Neuronal stem cell (in vitro differentiated cells): ENCODE measurements at regions not wholly inside any gene's neighbourhood (a gene's known extent, or its start where the extent isn't known, plus 50 kb on each side); places are given as distances from the start of the nearest gene placed in this dataset.

Experiments used
- DNase-seq: peaks from one replicate; pipeline ENCODE4 v3.0.0-alpha.2; 2013; ENCODE audit warnings: low spot score
- H2AFZ ChIP-seq: one replicate; pipeline ENCODE4 v1.6.1; 2013; ENCODE audit warnings: mild to moderate bottlenecking, low read length, inconsistent platforms
- H2AK5ac ChIP-seq: 2 replicates; pipeline ENCODE4 v1.6.1; 2013; ENCODE audit warnings: low read depth, mild to moderate bottlenecking, inconsistent platforms, low read length, moderate library complexity, mixed read lengths
- H2BK120ac ChIP-seq: 2 replicates; pipeline ENCODE4 v1.6.1; 2013; ENCODE audit warnings: low read depth, mild to moderate bottlenecking, inconsistent platforms, low read length, moderate library complexity, mixed read lengths
- H2BK12ac ChIP-seq: one replicate; pipeline ENCODE4 v1.6.1; 2013; ENCODE audit warnings: low read length, inconsistent platforms
- H2BK15ac ChIP-seq: 2 replicates; pipeline ENCODE4 v1.6.1; 2013; ENCODE audit warnings: mild to moderate bottlenecking, low read length, inconsistent platforms, mixed read lengths
- H2BK5ac ChIP-seq: one replicate; pipeline ENCODE4 v1.6.1; 2013; ENCODE audit warnings: inconsistent platforms, mild to moderate bottlenecking, low read length, moderate library complexity
- H3K14ac ChIP-seq: one replicate; pipeline ENCODE4 v1.6.1; 2013; ENCODE audit warnings: low read length, inconsistent platforms
- H3K18ac ChIP-seq: 2 replicates; pipeline ENCODE4 v1.6.1; 2013; ENCODE audit warnings: low read length, inconsistent platforms
- H3K23ac ChIP-seq: 2 replicates; pipeline ENCODE4 v1.6.1; 2013; ENCODE audit warnings: low read depth, mild to moderate bottlenecking, mixed read lengths, low read length, inconsistent platforms; ENCODE audit not compliant: poor library complexity
- H3K27ac ChIP-seq: replicated peaks from 3 replicates; pipeline ENCODE4 v1.5.1; 2013; ENCODE audit warnings: low read length, inconsistent platforms
- H3K27me3 ChIP-seq, 3 experiments: 2 replicates each; pipeline ENCODE4 v1.6.1; 2013; ENCODE audit warnings: low read length in 3 of 3, mild to moderate bottlenecking in 2 of 3, inconsistent platforms in 1 of 3, low read depth in 1 of 3, mixed read lengths in 1 of 3, moderate library complexity in 1 of 3; ENCODE audit not compliant: control insufficient read depth in 3 of 3, insufficient read depth in 3 of 3
- H3K36me3 ChIP-seq, 2 donors: replicated peaks in 1 of 2; 2 replicates each; pipeline ENCODE4 v1.6.1; 2013; ENCODE audit warnings: low read length in 2 of 2; ENCODE audit not compliant: control insufficient read depth in 2 of 2, insufficient read depth in 2 of 2
- H3K4ac ChIP-seq: 2 replicates; pipeline ENCODE4 v1.6.1; 2013; ENCODE audit warnings: inconsistent platforms, mild to moderate bottlenecking, low read length, moderate library complexity
- H3K4me1 ChIP-seq, 2 donors: 1 replicate in 1 of 2; 2 replicates in 1 of 2; pipeline ENCODE4 v1.6.1; 2013; ENCODE audit warnings: low read length in 2 of 2, low read depth in 1 of 2; ENCODE audit not compliant: control insufficient read depth in 2 of 2, insufficient read depth in 1 of 2
- H3K4me2 ChIP-seq: one replicate; pipeline ENCODE4 v1.6.1; 2013; ENCODE audit warnings: mild to moderate bottlenecking, low read length, inconsistent platforms; ENCODE audit not compliant: insufficient read depth, poor library complexity, severe bottlenecking
- H3K4me3 ChIP-seq, 2 donors: 2 replicates each; pipeline ENCODE4 v1.5.1; 2013; ENCODE audit warnings: low read length in 2 of 2, mild to moderate bottlenecking in 2 of 2, inconsistent platforms in 1 of 2, moderate library complexity in 1 of 2
- H3K79me1 ChIP-seq: one replicate; pipeline ENCODE4 v1.6.1; 2013; ENCODE audit warnings: low read depth, mild to moderate bottlenecking, inconsistent platforms, low read length, moderate library complexity
- H3K9ac ChIP-seq: one replicate; pipeline ENCODE4 v1.6.1; 2013; ENCODE audit warnings: mild to moderate bottlenecking, low read depth, low read length, inconsistent platforms; ENCODE audit not compliant: poor library complexity
- H3K9me3 ChIP-seq, 2 donors: replicated peaks in 1 of 2; 2 replicates each; pipeline versions ENCODE3 to v1.6.1; 2013; ENCODE audit warnings: low read length in 2 of 2, mild to moderate bottlenecking in 2 of 2, inconsistent platforms in 1 of 2, low read depth in 1 of 2, mixed read lengths in 1 of 2, moderate library complexity in 1 of 2; ENCODE audit not compliant: control insufficient read depth in 2 of 2, insufficient read depth in 1 of 2
- H4K8ac ChIP-seq: one replicate; pipeline ENCODE4 v1.6.1; 2013; ENCODE audit warnings: low read depth, mild to moderate bottlenecking, inconsistent platforms, low read length, moderate library complexity
- H4K91ac ChIP-seq: one replicate; pipeline ENCODE4 v1.6.1; 2013; ENCODE audit warnings: low read length, low read depth, mild to moderate bottlenecking, inconsistent platforms; ENCODE audit not compliant: poor library complexity
- WGBS, 2 donors: extraction: QIAGEN DNeasy Blood & Tissue Kit; methylation state at CpG; one replicate each; pipeline ENCODE4 v1.1.7; 2013; ENCODE audit warnings: missing lambda C conversion rate in 2 of 2, mixed read lengths in 1 of 2; ENCODE audit not compliant: insufficient read length in 2 of 2, insufficient replicate concordance in 1 of 2; ENCODE audit errors: extremely low coverage in 2 of 2; 5-methylcytosine and 5-hydroxymethylcytosine counted together

DNA sequence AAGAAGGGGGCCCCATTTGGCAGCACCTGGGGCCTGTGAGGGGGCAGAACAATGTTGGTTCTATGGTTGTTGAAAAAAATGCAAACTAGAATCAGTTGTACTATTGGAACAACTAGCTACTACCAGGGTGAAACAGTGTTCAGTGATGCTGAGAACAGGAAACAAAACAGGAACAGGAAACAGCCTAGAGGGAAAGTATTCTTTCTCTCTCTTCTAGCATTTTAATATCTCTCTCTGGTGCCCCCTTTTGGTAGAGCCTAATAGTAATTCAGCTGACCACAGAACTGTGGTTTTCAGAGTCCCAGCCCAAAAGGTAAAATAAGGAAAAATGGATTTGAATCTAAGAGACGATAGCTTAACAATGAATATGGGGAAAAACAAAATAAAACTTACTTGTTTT lies 138.0 kb upstream of the KCNN2 start:
- Histone ChIP-seq H3K4ac (no peak overlapping the region), H3K9ac (no peak overlapping the region), H3K4me2 (no peak overlapping the region), H3K36me3 (no peaks in the 10 kb centered on the region), H3K27ac (no peak overlapping the region), H3K9me3 (peaks cover 0 to under 1% of the 10 kb centered on the region in 2 donors), H2BK12ac (no peak overlapping the region), H3K14ac (no peak overlapping the region), H3K79me1 (no peaks in the 10 kb centered on the region), H2BK120ac (no peak overlapping the region), H3K18ac (no peak overlapping the region), H4K91ac (no peak overlapping the region), H2AK5ac (no peak overlapping the region), H3K27me3 (no peaks in the 10 kb centered on the region), H2BK5ac (no peak overlapping the region), H3K23ac (no peak overlapping the region), H3K4me1 (no peaks in the 10 kb centered on the region), H3K4me3 (no peak overlapping the region), H2BK15ac (no peak overlapping the region), H2AFZ (peak overlapping the region; percentile 43), H4K8ac (no peak overlapping the region)
- no CpG with 5 or more reads among the region's 1 CpG for WGBS, 2 donors
- DNase-seq = no peak

DNA sequence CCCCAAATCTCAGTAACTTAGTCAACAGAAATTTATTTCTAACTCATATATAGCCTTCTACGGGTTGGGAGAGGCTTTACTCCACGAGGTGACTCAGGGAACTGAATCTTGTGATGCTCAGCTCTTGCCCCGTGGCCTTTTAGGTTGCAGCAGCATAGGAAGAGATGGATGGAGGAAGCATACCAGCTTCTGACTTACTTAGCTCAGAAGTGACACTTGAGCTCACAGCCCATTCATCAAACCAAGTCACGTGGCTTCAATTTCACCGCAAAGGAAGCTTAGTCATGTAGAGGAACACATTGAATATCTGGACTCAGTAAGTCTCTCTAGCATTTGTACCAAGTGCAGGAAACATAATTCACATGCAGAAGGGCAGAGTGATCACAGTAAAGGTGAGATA lies 124.1 kb upstream of the KCNN2 start:
- Histone ChIP-seq H3K4ac (no peak overlapping the region), H3K9ac (no peak overlapping the region), H2AFZ (no peak overlapping the region), H3K18ac (no peak overlapping the region), H2BK120ac (no peak overlapping the region), H2BK5ac (no peak overlapping the region), H3K27me3 (no peaks in the 10 kb centered on the region), H3K4me3 (no peak overlapping the region), H2BK12ac (no peak overlapping the region), H3K4me1 (no peaks in the 10 kb centered on the region), H2AK5ac (no peak overlapping the region), H3K4me2 (no peak overlapping the region), H3K9me3 (no peaks in the 10 kb centered on the region), H3K23ac (no peak overlapping the region), H4K8ac (no peak overlapping the region), H3K79me1 (no peaks in the 10 kb centered on the region), H3K36me3 (no peaks in the 10 kb centered on the region), H4K91ac (no peak overlapping the region), H3K27ac (no peak overlapping the region), H3K14ac (no peak overlapping the region), H2BK15ac (no peak overlapping the region)
- WGBS, 2 donors = no CpG with 5 or more reads among the region's 5 CpGs
- DNase-seq = no peak

DNA sequence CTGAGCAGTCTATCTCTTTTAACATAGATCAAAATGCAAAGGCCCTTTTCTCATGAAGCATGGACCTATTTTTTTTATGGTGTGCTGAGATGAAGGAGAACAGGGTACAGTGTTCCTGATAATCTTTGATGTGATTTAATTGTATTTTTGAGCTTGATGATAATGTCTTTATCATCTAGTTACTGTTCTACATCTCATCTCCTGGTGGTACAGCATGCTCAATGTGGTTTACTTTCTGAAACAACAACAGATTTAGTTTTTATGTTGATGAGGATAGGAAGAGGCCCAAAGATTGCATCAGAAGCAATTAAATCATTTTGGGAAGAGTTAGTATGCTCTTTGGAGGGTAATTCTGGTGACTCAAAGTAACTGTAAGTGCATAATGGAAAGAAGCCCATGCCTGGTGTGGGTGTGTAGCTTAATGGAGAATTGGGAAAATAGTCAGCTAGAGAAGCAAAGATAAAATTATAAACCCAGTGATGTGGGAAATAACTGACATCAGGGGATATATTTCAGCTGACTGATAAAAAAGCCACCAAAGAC lies 123.0 kb upstream of the KCNN2 start:
- no peaks in the 10 kb centered on the region for H3K36me3 ChIP-seq
- no peak overlapping the region for H3K18ac ChIP-seq
- H3K4me3 ChIP-seq = no peak overlapping the region
- H2BK12ac ChIP-seq = no peak overlapping the region
- H3K9me3 ChIP-seq = no peaks in the 10 kb centered on the region
- H3K9ac ChIP-seq = no peak overlapping the region
- H4K8ac ChIP-seq = no peak overlapping the region
- H3K4me2 ChIP-seq = no peak overlapping the region
- H2AFZ ChIP-seq = no peak overlapping the region
- H3K79me1 ChIP-seq = no peaks in the 10 kb centered on the region
- H2BK15ac ChIP-seq = no peak overlapping the region
- H3K14ac ChIP-seq = no peak overlapping the region
- H3K27ac ChIP-seq = no peak overlapping the region
- H4K91ac ChIP-seq = no peak overlapping the region
- no peak overlapping the region for H2BK5ac ChIP-seq
- no peak overlapping the region for H3K4ac ChIP-seq
- H3K23ac ChIP-seq = no peak overlapping the region
- no peak overlapping the region for H2BK120ac ChIP-seq
- H3K4me1 ChIP-seq = no peaks in the 10 kb centered on the region
- H2AK5ac ChIP-seq = no peak overlapping the region
- H3K27me3 ChIP-seq = no peaks in the 10 kb centered on the region
- no peak for DNase-seq

DNA sequence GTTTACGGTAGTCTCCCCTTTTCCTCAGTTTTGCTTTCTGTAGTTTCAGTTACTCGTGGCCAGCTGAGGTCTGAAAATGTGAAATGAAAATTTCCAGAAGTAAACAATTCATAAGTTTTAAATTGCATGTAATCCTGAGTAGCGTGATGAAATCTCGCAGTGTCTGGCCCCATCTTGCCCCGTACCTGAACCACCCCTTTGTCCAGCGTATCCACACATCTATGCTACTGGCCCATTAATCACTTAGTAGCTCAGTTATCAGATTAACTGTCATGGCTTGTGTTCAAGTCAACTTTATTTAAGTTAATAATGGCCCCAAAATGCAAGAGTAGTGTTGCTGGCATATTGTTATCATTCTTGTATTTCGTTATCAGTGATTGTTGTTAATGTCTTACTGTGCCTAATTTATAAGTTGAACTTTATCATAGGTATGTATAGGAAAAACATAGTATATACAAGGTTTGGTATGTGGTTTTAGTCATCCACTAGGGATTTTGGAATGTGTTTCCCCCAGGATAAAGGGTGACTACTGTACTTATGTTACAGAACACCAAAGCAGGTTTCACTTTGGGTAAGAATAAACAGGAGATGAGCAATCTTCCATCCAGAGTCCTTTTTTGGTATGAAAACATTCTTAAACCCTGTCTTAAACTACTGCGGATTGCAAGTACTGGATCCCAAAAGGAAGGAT lies 118.4 kb upstream of the KCNN2 start:
- WGBS, 2 donors = no CpG with 5 or more reads among the region's 8 CpGs
- no peak overlapping the region for H3K23ac ChIP-seq

More for the DNA sequence above, 118.4 kb upstream of the KCNN2 start:
- Histone ChIP-seq H3K4me2 (no peak overlapping the region), H3K27me3 (no peaks in the 10 kb centered on the region), H2BK120ac (no peak overlapping the region), H2AFZ (no peak overlapping the region), H3K79me1 (no peaks in the 10 kb centered on the region), H2BK15ac (no peak overlapping the region), H3K4me3 (no peak overlapping the region), H3K9ac (no peak overlapping the region), H3K4me1 (no peaks in the 10 kb centered on the region), H3K36me3 (no peaks in the 10 kb centered on the region), H3K27ac (no peak overlapping the region), H2BK5ac (no peak overlapping the region), H2AK5ac (no peak overlapping the region), H3K14ac (no peak overlapping the region), H3K9me3 (no peaks in the 10 kb centered on the region), H3K18ac (no peak overlapping the region), H4K8ac (no peak overlapping the region), H4K91ac (no peak overlapping the region), H3K4ac (no peak overlapping the region), H2BK12ac (no peak overlapping the region)
- DNase-seq = no peak
